ENCODE measurements at regions not wholly inside any gene's neighbourhood (a gene's known extent, or its start where the extent isn't known, plus 50 kb on each side); places are given as distances from the start of the nearest gene placed in this dataset.

- TF ChIP-seq, protein P1, sequence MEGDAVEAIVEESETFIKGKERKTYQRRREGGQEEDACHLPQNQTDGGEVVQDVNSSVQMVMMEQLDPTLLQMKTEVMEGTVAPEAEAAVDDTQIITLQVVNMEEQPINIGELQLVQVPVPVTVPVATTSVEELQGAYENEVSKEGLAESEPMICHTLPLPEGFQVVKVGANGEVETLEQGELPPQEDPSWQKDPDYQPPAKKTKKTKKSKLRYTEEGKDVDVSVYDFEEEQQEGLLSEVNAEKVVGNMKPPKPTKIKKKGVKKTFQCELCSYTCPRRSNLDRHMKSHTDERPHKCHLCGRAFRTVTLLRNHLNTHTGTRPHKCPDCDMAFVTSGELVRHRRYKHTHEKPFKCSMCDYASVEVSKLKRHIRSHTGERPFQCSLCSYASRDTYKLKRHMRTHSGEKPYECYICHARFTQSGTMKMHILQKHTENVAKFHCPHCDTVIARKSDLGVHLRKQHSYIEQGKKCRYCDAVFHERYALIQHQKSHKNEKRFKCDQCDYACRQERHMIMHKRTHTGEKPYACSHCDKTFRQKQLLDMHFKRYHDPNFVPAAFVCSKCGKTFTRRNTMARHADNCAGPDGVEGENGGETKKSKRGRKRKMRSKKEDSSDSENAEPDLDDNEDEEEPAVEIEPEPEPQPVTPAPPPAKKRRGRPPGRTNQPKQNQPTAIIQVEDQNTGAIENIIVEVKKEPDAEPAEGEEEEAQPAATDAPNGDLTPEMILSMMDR (IDR thresholded peaks at IDR 0.05) = no peak
- no peak for TF ChIP-seq POLR2A (IDR thresholded peaks at IDR 0.05)
Observed at GRCh38 chr14:55964091-55964490, 154.1 kb upstream of the PELI2 start.
